ENCODE measurements at regions not wholly inside any gene's neighbourhood (a gene's known extent, or its start where the extent isn't known, plus 50 kb on each side); places are given as distances from the start of the nearest gene placed in this dataset.

- TF ChIP-seq CTCF (IDR thresholded peaks at IDR 0.05) (no peak), POLR2AphosphoS5 (IDR thresholded peaks at IDR 0.05) (no peak), EP300 (IDR thresholded peaks at IDR 0.05) (no peak)
These were observed 484.1 kb upstream of the ZMIZ1 start for GRCh38 chr10:78584681-78585080.

Data from suprapubic skin (tissue), 4 donors.